Mesendoderm (in vitro differentiated cells): ENCODE measurements at regions not wholly inside any gene's neighbourhood (a gene's known extent, or its start where the extent isn't known, plus 50 kb on each side); places are given as distances from the start of the nearest gene placed in this dataset.

Source experiments
- DNase-seq: peaks from one replicate; pipeline ENCODE4 v3.0.0; 2013
- H2AK5ac ChIP-seq: 2 replicates; pipeline ENCODE4 v1.6.1; 2013; ENCODE audit warnings: low read length, inconsistent platforms
- H2BK120ac ChIP-seq: 2 replicates; pipeline ENCODE4 v1.6.1; 2013; ENCODE audit warnings: low read depth, mild to moderate bottlenecking, low read length, moderate library complexity, mixed read lengths
- H2BK15ac ChIP-seq: replicated peaks from 2 replicates; pipeline ENCODE4 v1.6.1; 2013; ENCODE audit warnings: low read depth, mild to moderate bottlenecking, moderate library complexity
- H2BK5ac ChIP-seq: 2 replicates; pipeline ENCODE4 v1.6.1; 2013; ENCODE audit warnings: low read length, inconsistent platforms
- H3K18ac ChIP-seq: 2 replicates; pipeline ENCODE4 v1.6.1; 2013; ENCODE audit warnings: mild to moderate bottlenecking, low read length, mixed read lengths
- H3K23ac ChIP-seq: one replicate; pipeline ENCODE4 v1.6.1; 2013; ENCODE audit warnings: low read length
- H3K27ac ChIP-seq: 2 replicates; pipeline ENCODE4 v1.5.1; 2013; ENCODE audit warnings: low read depth, mild to moderate bottlenecking, inconsistent platforms, low read length, moderate library complexity
- H3K27me3 ChIP-seq: 2 replicates; pipeline ENCODE4 v1.6.1; 2013; ENCODE audit warnings: low read length, control low read depth, mild to moderate bottlenecking, inconsistent platforms; ENCODE audit not compliant: insufficient read depth, poor library complexity
- H3K36me3 ChIP-seq: 2 replicates; pipeline ENCODE4 v1.6.1; 2013; ENCODE audit warnings: low read length, inconsistent platforms; ENCODE audit not compliant: control insufficient read depth, insufficient read depth
- H3K4ac ChIP-seq: one replicate; pipeline ENCODE4 v1.6.1; 2013; ENCODE audit warnings: low read depth, mild to moderate bottlenecking, low read length, moderate library complexity
- H3K4me1 ChIP-seq: 2 replicates; pipeline ENCODE4 v1.6.1; 2013; ENCODE audit warnings: low read depth, low read length, inconsistent platforms; ENCODE audit not compliant: control insufficient read depth
- H3K4me2 ChIP-seq: 2 replicates; pipeline ENCODE4 v1.6.1; 2013; ENCODE audit warnings: low read length
- H3K4me3 ChIP-seq: 2 replicates; pipeline ENCODE4 v1.5.1; 2013; ENCODE audit warnings: mild to moderate bottlenecking, low read length
- H3K56ac ChIP-seq: one replicate; pipeline ENCODE4 v1.6.1; 2013; ENCODE audit warnings: low read length
- H3K79me1 ChIP-seq: 2 replicates; pipeline ENCODE4 v1.6.1; 2013; ENCODE audit warnings: low read length, inconsistent platforms
- H3K79me2 ChIP-seq: 2 replicates; pipeline ENCODE4 v1.6.1; 2013; ENCODE audit warnings: mild to moderate bottlenecking, low read length; ENCODE audit not compliant: control insufficient read depth, insufficient read depth
- H3K9ac ChIP-seq: 2 replicates; pipeline ENCODE4 v1.6.1; 2013; ENCODE audit warnings: low read length, inconsistent platforms
- H4K5ac ChIP-seq: one replicate; pipeline ENCODE4 v1.6.1; 2013; ENCODE audit warnings: low read length
- H4K8ac ChIP-seq: one replicate; pipeline ENCODE4 v1.6.1; 2013; ENCODE audit warnings: low read depth, mild to moderate bottlenecking, control low read depth, low read length, moderate library complexity
- WGBS: extraction: QIAGEN DNeasy Blood & Tissue Kit; methylation state at CpG from one replicate; pipeline ENCODE4 v1.1.7; 2013; ENCODE audit warnings: low lambda C conversion rate, missing lambda C conversion rate; ENCODE audit not compliant: insufficient coverage; ENCODE audit errors: extremely low coverage; 5-methylcytosine and 5-hydroxymethylcytosine counted together

DNA sequence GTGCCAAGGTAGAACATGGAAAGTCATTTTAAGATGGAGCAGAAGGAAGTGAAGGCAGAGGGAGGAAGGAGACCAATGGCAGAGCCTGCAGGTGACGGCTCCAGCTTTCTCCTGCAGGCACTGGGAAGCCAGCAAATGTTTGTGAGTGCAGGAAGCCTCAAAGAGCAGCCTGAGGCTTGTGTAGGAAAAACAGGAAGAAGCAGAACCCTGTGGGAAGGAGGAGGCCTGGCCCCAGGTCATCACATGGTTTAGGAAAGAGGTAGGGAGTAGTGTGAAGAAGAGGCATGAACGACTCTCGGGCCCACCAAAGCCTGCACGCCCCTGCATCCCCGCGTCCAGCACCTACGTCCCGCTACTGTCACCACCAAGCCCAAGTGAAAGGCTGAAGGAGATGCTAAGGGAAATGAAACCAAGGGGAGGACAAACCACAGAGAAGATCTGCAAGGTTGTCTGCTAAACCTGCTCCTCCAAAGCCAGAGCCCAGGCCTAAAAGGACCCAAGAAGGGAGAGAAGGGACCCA lies 151.5 kb downstream of the CHST1 start:
- Histone ChIP-seq H3K79me2 (no peaks in the 10 kb centered on the region), H3K79me1 (no peaks in the 10 kb centered on the region), H3K4ac (no peak overlapping the region), H2AK5ac (no peak overlapping the region), H3K56ac (no peak overlapping the region), H3K36me3 (no peaks in the 10 kb centered on the region), H3K18ac (no peak overlapping the region), H3K4me2 (no peak overlapping the region), H2BK120ac (no peak overlapping the region), H3K4me3 (no peak overlapping the region), H3K4me1 (no peaks in the 10 kb centered on the region), H4K5ac (no peak overlapping the region), H4K8ac (no peak overlapping the region), H3K27me3 (no peaks in the 10 kb centered on the region), H3K23ac (no peak overlapping the region), H3K9ac (no peak overlapping the region), H2BK15ac (no peak overlapping the region), H3K27ac (no peak overlapping the region), H2BK5ac (no peak overlapping the region)
- DNase-seq, result peak; percentile 10
- no CpG with 5 or more reads among the region's 8 CpGs for WGBS

DNA sequence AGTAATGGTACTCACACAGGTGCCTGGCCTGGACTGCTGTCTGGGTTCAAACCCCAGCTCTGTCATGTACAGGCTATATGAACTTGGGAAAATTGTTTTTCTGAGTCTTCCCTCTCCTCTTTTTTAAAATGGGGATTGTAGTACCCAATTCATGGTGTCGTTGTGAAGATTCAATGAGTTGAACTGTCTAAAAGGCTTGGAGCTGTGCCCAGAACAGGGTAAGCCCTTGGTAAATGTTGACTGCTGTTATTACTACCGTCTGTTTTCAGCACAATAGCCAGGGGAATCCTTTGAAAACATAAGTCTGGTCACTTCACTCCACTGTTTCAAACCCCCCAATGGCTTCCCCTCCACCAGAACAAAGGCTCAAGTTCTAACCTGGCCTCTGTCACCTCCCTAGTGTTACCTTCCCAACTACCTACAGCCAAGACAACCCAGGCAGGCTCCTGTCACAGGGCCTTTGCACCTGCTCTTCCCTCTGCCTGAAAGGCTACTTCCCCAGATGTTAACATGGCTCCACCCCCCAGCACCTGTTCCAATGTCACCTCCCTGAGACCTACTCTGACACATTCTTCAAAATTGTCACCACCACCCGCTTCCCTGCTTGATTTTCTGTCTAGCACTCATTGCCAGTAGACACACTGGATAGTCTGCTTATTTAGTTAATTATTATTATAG lies 152.8 kb downstream of the CHST1 start:
- H3K23ac ChIP-seq, result no peak overlapping the region
- WGBS, result no CpG with 5 or more reads among the region's 3 CpGs

DNA sequence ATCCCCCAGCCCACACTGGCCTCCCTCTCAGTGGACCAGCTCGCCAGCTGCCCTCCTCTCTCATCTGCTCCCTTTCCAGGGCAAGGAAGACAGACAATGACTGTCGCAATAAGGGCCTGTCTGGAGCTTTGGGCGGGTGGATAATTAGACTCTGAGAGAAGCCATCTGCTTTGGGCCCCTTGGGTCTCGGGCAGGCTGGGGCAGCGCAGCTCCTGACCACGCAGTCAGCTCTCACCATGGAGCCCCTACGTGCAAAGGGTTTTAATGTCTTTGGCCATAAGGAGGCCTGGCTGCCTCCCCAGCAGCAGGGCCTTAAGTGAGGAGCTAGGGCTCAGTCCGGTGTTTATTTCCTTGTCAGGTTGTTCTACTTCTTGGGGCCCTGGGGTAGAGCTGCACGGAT lies 153.9 kb downstream of the CHST1 start:
- H3K23ac ChIP-seq, result no peak overlapping the region
- no peak overlapping the region for H3K4me3 ChIP-seq
- no peaks in the 10 kb centered on the region for H3K79me1 ChIP-seq
- no peak overlapping the region for H4K8ac ChIP-seq
- no peak overlapping the region for H3K18ac ChIP-seq
- no peaks in the 10 kb centered on the region for H3K4me1 ChIP-seq
- no peak for DNase-seq
- no peaks in the 10 kb centered on the region for H3K27me3 ChIP-seq
- no peak overlapping the region for H4K5ac ChIP-seq
- no peak overlapping the region for H3K4ac ChIP-seq
- no peak overlapping the region for H3K4me2 ChIP-seq
- no peak overlapping the region for H2BK5ac ChIP-seq
- H3K79me2 ChIP-seq, result no peaks in the 10 kb centered on the region
- no peak overlapping the region for H2BK120ac ChIP-seq
- no peak overlapping the region for H2BK15ac ChIP-seq
- no peak overlapping the region for H2AK5ac ChIP-seq
- no peaks in the 10 kb centered on the region for H3K36me3 ChIP-seq
- H3K9ac ChIP-seq, result no peak overlapping the region
- no peak overlapping the region for H3K27ac ChIP-seq
- no peak overlapping the region for H3K56ac ChIP-seq
- WGBS, result no CpG with 5 or more reads among the region's 9 CpGs

More for the DNA sequence above, 152.8 kb downstream of the CHST1 start:
- Histone ChIP-seq H3K18ac (no peak overlapping the region), H4K8ac (no peak overlapping the region), H2BK15ac (no peak overlapping the region), H4K5ac (no peak overlapping the region), H2AK5ac (no peak overlapping the region), H3K36me3 (no peaks in the 10 kb centered on the region), H3K27me3 (no peaks in the 10 kb centered on the region), H3K4me2 (no peak overlapping the region), H3K79me1 (no peaks in the 10 kb centered on the region), H3K79me2 (no peaks in the 10 kb centered on the region), H2BK120ac (no peak overlapping the region), H3K9ac (no peak overlapping the region), H3K4ac (no peak overlapping the region), H2BK5ac (no peak overlapping the region), H3K4me3 (no peak overlapping the region), H3K4me1 (no peaks in the 10 kb centered on the region), H3K56ac (no peak overlapping the region), H3K27ac (no peak overlapping the region)
- no peak for DNase-seq

DNA sequence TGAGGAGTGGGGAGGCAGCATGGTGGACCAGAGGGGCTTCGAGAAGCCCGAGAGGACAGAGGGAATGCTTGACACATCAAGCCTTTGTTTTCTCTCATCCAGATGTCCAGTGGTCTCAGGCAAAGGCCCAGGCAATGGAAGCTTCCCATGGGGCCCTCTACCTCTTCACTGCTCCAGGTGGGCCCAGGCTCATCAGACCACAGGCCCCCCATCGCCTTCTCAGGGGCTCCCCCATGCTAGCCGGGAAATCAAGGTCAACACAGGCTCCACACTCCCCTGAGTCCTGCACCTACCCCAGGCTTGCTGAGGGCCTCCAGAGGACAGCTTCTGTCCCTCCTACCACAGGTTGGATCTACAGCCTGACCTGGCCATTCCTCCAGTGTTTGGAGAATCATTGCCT lies 157.5 kb downstream of the CHST1 start:
- no peak overlapping the region for H4K5ac ChIP-seq
- H2BK120ac ChIP-seq, result no peak overlapping the region
- WGBS, result no CpG with 5 or more reads among the region's 4 CpGs
- no peak overlapping the region for H3K9ac ChIP-seq
- H3K27ac ChIP-seq, result no peak overlapping the region
- no peak overlapping the region for H3K23ac ChIP-seq
- H3K79me2 ChIP-seq, result no peaks in the 10 kb centered on the region
- H2AK5ac ChIP-seq, result no peak overlapping the region
- H3K4me2 ChIP-seq, result no peak overlapping the region
- no peak overlapping the region for H4K8ac ChIP-seq
- no peaks in the 10 kb centered on the region for H3K36me3 ChIP-seq
- H3K4ac ChIP-seq, result no peak overlapping the region
- no peak for DNase-seq
- no peak overlapping the region for H2BK15ac ChIP-seq
- no peak overlapping the region for H3K56ac ChIP-seq
- H2BK5ac ChIP-seq, result no peak overlapping the region
- no peak overlapping the region for H3K4me3 ChIP-seq
- no peaks in the 10 kb centered on the region for H3K27me3 ChIP-seq
- H3K79me1 ChIP-seq, result no peaks in the 10 kb centered on the region
- H3K4me1 ChIP-seq, result no peaks in the 10 kb centered on the region
- no peak overlapping the region for H3K18ac ChIP-seq

DNA sequence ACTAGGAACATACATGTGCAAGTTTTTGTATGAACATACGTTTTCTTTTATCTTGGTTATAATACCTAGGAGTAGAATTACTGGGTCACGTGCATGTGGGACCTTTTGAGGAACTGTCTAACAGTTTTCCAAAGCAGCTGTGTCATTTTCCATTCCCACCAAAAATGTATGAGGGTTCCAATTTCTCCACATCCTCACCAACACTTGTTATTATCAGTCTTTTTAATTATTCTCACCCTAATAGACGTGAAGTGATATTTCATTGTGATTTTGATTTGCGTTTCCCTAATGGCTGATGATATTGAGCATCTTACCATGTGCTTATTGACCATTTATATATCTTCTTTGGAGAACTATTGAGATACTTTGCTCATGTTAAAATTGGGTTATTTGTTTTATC lies 162.1 kb downstream of the CHST1 start:
- WGBS, result no CpG with 5 or more reads among the region's 4 CpGs
- H2BK120ac ChIP-seq, result no peak overlapping the region

DNA sequence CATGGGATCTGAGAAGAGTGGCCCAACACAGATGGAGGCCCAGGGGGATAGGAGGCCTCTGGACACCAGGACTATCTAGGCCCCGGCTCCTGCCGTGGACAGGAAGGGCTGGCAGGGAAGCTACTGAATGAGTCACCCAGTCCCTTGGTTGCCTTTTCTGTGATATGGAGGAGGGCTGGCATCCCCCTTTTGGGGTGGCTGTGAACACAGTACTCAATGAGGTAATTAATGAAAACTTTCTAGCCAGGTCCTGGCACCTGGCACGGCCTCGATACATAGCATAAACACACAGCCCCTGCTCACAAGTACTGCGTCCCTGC lies 163.2 kb downstream of the CHST1 start:
- Histone ChIP-seq H4K8ac (no peak overlapping the region), H3K4ac (no peak overlapping the region), H2BK5ac (no peak overlapping the region), H3K79me2 (no peaks in the 10 kb centered on the region), H3K9ac (no peak overlapping the region), H3K27me3 (no peaks in the 10 kb centered on the region), H2BK15ac (no peak overlapping the region), H3K56ac (no peak overlapping the region), H3K4me1 (no peaks in the 10 kb centered on the region), H4K5ac (no peak overlapping the region), H2AK5ac (no peak overlapping the region), H3K4me2 (no peak overlapping the region), H3K23ac (no peak overlapping the region), H3K79me1 (no peaks in the 10 kb centered on the region), H3K27ac (no peak overlapping the region), H3K4me3 (no peak overlapping the region), H3K36me3 (no peaks in the 10 kb centered on the region), H2BK120ac (no peak overlapping the region), H3K18ac (no peak overlapping the region)
- DNase-seq, result no peak
- WGBS, result no CpG with 5 or more reads among the region's 5 CpGs

More for the DNA sequence above, 162.1 kb downstream of the CHST1 start:
- Histone ChIP-seq H3K36me3 (no peaks in the 10 kb centered on the region), H3K4ac (no peak overlapping the region), H4K5ac (no peak overlapping the region), H3K79me2 (no peaks in the 10 kb centered on the region), H3K79me1 (no peaks in the 10 kb centered on the region), H3K56ac (no peak overlapping the region), H3K4me3 (no peak overlapping the region), H3K9ac (no peak overlapping the region), H2BK15ac (no peak overlapping the region), H4K8ac (no peak overlapping the region), H2AK5ac (no peak overlapping the region), H3K23ac (no peak overlapping the region), H3K4me1 (no peaks in the 10 kb centered on the region), H3K4me2 (no peak overlapping the region), H2BK5ac (no peak overlapping the region), H3K18ac (no peak overlapping the region), H3K27me3 (no peaks in the 10 kb centered on the region), H3K27ac (no peak overlapping the region)
- DNase-seq, result no peak
